Ishikawa (cell line): ENCODE measurements at regions not wholly inside any gene's neighbourhood (a gene's known extent, or its start where the extent isn't known, plus 50 kb on each side); places are given as distances from the start of the nearest gene placed in this dataset.

Experiments
- CEBPB ChIP-seq: IDR thresholded peaks from 2 replicates; pipeline ENCODE4 v1.6.1; 2012
- CREB1 ChIP-seq: IDR thresholded peaks from 2 replicates; pipeline ENCODE4 v1.6.1; 2012; ENCODE audit warnings: low read depth
- EGR1 ChIP-seq: IDR thresholded peaks from 2 replicates; pipeline ENCODE4 v1.6.1; 2012
- EP300 ChIP-seq: IDR thresholded peaks from 2 replicates; pipeline ENCODE4 v1.6.1; 2012; ENCODE audit warnings: borderline replicate concordance
- FOXM1 ChIP-seq: IDR thresholded peaks from 2 replicates; pipeline ENCODE4 v1.6.1; 2012; ENCODE audit warnings: low read depth, borderline replicate concordance
- MAX ChIP-seq: IDR thresholded peaks from 2 replicates; pipeline ENCODE4 v1.6.1; 2012
- NFIC ChIP-seq: IDR thresholded peaks from 2 replicates; pipeline ENCODE4 v1.6.1; 2012
- RAD21 ChIP-seq: IDR thresholded peaks from 2 replicates; pipeline ENCODE4 v1.6.1; 2012; ENCODE audit warnings: low read depth
- TAF1 ChIP-seq: IDR thresholded peaks from 2 replicates; pipeline ENCODE4 v1.6.1; 2012; ENCODE audit warnings: low read depth, mild to moderate bottlenecking
- TCF12 ChIP-seq: IDR thresholded peaks from 2 replicates; pipeline ENCODE4 v1.6.1; 2012; ENCODE audit warnings: low read depth
- TEAD4 ChIP-seq: IDR thresholded peaks from 2 replicates; pipeline ENCODE4 v1.6.1; 2012
- USF1 ChIP-seq: IDR thresholded peaks from 2 replicates; pipeline ENCODE4 v1.6.1; 2012
- YY1 ChIP-seq: IDR thresholded peaks from 2 replicates; pipeline ENCODE4 v1.6.1; 2012; ENCODE audit warnings: low read depth
- ZBTB7A ChIP-seq: IDR thresholded peaks from 2 replicates; pipeline ENCODE4 v1.6.1; 2012; ENCODE audit warnings: low read depth
- TF ChIP-seq, protein P1 (sequence below): IDR thresholded peaks from 2 replicates; pipeline ENCODE4 v1.6.1; 2012; ENCODE audit warnings: low read depth, mild to moderate bottlenecking

DNA sequence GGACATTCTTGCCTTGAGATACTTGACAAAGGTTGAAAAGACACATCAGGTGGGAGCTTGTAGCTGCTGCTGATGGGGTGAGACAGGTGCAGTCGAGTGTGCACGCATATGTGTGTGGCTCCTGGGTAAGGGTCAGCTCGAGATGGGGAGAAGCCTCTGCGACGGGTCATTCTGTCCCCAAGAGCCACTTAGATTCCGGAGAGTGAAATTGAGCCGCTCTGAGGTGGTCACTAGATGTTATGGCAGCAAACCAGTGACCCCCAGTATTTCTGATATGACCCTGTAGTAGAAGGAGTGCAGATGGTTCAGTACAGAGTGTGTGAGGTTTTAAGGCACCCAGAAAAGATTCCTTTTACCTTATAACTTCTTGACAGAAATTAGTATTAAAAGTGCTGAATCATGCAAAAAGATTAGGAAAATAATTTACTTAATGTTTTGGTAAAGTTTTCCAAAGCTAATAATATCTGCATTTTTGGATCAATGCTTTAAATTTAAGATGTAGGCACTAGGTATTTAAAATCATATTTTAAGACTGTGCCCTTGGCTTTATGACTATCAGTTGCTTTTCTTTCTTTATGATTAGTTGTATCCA, 241.9 kb upstream of the TOPAZ1 start:
- TF ChIP-seq ZBTB7A (no peak), RAD21 (no peak), TAF1 (no peak), MAX (no peak), CREB1 (no peak), TEAD4 (no peak)

DNA sequence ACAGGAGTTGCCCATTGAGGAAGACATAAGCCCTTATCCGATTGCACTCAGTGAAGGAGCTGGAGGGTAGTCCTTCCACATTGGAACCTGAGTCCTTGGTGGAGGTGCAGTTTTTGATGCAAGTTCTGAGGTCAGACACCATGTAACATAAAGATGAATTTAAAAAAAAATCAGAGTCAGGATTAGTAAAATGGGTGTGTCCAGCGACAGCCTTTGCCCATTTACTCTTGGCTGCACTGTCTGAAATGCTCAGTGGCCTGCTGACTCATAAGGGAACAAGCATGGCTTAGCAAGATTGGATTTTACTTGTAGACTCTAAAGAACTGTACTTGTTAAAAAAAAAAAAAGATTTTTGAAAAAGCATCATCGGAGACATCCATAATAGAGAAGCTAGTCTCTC, 241.1 kb upstream of the TOPAZ1 start:
- TF ChIP-seq RAD21 (no peak), TCF12 (no peak), FOXM1 (no peak), TEAD4 (no peak), CREB1 (no peak), NFIC (no peak), USF1 (no peak), ZBTB7A (no peak), EGR1 (no peak), MAX (no peak), EP300 (no peak), YY1 (no peak), TAF1 (no peak), CEBPB (no peak)
- TF ChIP-seq, protein P1, sequence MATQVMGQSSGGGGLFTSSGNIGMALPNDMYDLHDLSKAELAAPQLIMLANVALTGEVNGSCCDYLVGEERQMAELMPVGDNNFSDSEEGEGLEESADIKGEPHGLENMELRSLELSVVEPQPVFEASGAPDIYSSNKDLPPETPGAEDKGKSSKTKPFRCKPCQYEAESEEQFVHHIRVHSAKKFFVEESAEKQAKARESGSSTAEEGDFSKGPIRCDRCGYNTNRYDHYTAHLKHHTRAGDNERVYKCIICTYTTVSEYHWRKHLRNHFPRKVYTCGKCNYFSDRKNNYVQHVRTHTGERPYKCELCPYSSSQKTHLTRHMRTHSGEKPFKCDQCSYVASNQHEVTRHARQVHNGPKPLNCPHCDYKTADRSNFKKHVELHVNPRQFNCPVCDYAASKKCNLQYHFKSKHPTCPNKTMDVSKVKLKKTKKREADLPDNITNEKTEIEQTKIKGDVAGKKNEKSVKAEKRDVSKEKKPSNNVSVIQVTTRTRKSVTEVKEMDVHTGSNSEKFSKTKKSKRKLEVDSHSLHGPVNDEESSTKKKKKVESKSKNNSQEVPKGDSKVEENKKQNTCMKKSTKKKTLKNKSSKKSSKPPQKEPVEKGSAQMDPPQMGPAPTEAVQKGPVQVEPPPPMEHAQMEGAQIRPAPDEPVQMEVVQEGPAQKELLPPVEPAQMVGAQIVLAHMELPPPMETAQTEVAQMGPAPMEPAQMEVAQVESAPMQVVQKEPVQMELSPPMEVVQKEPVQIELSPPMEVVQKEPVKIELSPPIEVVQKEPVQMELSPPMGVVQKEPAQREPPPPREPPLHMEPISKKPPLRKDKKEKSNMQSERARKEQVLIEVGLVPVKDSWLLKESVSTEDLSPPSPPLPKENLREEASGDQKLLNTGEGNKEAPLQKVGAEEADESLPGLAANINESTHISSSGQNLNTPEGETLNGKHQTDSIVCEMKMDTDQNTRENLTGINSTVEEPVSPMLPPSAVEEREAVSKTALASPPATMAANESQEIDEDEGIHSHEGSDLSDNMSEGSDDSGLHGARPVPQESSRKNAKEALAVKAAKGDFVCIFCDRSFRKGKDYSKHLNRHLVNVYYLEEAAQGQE = no peak

GRCh38 chr3:44001072-44001471, 240.6 kb upstream of the TOPAZ1 start:
- no peak for TF ChIP-seq TAF1
- no peak for TF ChIP-seq CREB1
- no peak for TF ChIP-seq USF1
- no peak for TF ChIP-seq FOXM1
- TF ChIP-seq MAX = no peak
- TF ChIP-seq, protein P1 = no peak
- no peak for TF ChIP-seq YY1
- TF ChIP-seq TEAD4 = no peak
- TF ChIP-seq RAD21 = no peak
- TF ChIP-seq EP300 = no peak
- TF ChIP-seq ZBTB7A = no peak
- TF ChIP-seq NFIC = no peak
- TF ChIP-seq TCF12 = no peak
- TF ChIP-seq EGR1 = no peak
- TF ChIP-seq CEBPB = no peak

DNA sequence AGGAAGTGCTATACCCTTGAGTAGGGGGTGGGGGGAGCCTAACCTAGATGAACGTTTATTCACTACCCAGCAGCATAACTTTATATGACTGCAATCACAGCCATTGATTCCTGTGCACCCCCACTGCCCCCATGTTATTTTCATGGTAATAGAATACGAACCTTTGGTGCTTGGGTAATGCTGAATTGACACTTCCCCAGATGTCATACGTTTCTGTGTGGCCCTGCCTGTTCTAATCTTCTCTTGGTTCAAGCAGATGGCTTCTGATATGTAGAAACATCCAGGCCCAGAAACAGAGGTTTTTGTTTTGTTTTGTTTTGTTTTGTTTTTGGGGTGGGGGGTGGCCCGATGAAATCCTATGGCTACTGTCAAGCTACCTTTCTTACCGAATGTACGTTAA, 237.9 kb upstream of the TOPAZ1 start:
- TF ChIP-seq MAX (no peak), USF1 (no peak), ZBTB7A (no peak), TAF1 (no peak), RAD21 (no peak), NFIC (no peak), EP300 (no peak), CEBPB (no peak)
- TF ChIP-seq, protein P1 = no peak
